ENCODE measurements at regions not wholly inside any gene's neighbourhood (a gene's known extent, or its start where the extent isn't known, plus 50 kb on each side); places are given as distances from the start of the nearest gene placed in this dataset.

- TF ChIP-seq, protein P1, sequence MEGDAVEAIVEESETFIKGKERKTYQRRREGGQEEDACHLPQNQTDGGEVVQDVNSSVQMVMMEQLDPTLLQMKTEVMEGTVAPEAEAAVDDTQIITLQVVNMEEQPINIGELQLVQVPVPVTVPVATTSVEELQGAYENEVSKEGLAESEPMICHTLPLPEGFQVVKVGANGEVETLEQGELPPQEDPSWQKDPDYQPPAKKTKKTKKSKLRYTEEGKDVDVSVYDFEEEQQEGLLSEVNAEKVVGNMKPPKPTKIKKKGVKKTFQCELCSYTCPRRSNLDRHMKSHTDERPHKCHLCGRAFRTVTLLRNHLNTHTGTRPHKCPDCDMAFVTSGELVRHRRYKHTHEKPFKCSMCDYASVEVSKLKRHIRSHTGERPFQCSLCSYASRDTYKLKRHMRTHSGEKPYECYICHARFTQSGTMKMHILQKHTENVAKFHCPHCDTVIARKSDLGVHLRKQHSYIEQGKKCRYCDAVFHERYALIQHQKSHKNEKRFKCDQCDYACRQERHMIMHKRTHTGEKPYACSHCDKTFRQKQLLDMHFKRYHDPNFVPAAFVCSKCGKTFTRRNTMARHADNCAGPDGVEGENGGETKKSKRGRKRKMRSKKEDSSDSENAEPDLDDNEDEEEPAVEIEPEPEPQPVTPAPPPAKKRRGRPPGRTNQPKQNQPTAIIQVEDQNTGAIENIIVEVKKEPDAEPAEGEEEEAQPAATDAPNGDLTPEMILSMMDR (conservative IDR thresholded peaks at IDR 0.05): no peak
- no peak for TF ChIP-seq ZFX (IDR thresholded peaks at IDR 0.05)
Measured at GRCh38 chr10:36301539-36301938, 659.4 kb upstream of the FZD8 start.

Measured in C4-2B (cell line).